Mucosa of descending colon (tissue), 3 donors: ENCODE measurements at regions not wholly inside any gene's neighbourhood (a gene's known extent, or its start where the extent isn't known, plus 50 kb on each side); places are given as distances from the start of the nearest gene placed in this dataset.
"Not testable (repeated sequence)": the region's sequence is repeated elsewhere in the genome, so short reads cannot be mapped to it uniquely, and the experiment has no call there.

ENCODE experiments used
- ATAC-seq: fragments of 200-7000 bp; cut with Tn5 transposase; one replicate; pipeline ENCODE4 v1.9.1; 2020; ENCODE audit warnings: mild to moderate bottlenecking, moderate library complexity
- DNase-seq, 3 donors: peaks; one replicate each; pipeline ENCODE4 v3.0.0-alpha.2; 2020
- H3K36me3 ChIP-seq: fragments of 200-600 bp; one replicate; pipeline ENCODE4 v1.8.0; 2021; ENCODE audit warnings: low read depth, mild to moderate bottlenecking
- H3K4me1 ChIP-seq: fragments of 200-600 bp; one replicate; pipeline ENCODE4 v1.8.0; 2021; ENCODE audit warnings: low read depth, mild to moderate bottlenecking
- H3K4me3 ChIP-seq: fragments of 200-600 bp; one replicate; pipeline ENCODE4 v1.8.0; 2021; ENCODE audit warnings: mild to moderate bottlenecking
- H3K9me3 ChIP-seq: fragments of 200-600 bp; one replicate; pipeline ENCODE4 v1.8.0; 2021; ENCODE audit warnings: mild to moderate bottlenecking
- intact Hi-C, 2 donors: fragments of 100-400 bp; cut with DNase I in 1 of 2; cut with micrococcal nuclease in 1 of 2; formaldehyde crosslinking; loops; one replicate each; pipeline versions ENCODE4 v1.11.0 to v1.11.1; 2022; cut with DNase I, micrococcal nuclease
- TF ChIP-seq, protein P1 (sequence below): fragments of 200-600 bp; IDR thresholded peaks from one replicate; pipeline ENCODE4 v1.8.0; 2022; ENCODE audit warnings: antibody characterized with exemption, mild to moderate bottlenecking
- donor health status: DM: no; HTN: no; CAD: no; lungs with moderate emphysema.
- donor health status: DM: no; HTN: no; CAD: no.
- donor health status: DM: no; HTN: yes; CAD: no.

DNA sequence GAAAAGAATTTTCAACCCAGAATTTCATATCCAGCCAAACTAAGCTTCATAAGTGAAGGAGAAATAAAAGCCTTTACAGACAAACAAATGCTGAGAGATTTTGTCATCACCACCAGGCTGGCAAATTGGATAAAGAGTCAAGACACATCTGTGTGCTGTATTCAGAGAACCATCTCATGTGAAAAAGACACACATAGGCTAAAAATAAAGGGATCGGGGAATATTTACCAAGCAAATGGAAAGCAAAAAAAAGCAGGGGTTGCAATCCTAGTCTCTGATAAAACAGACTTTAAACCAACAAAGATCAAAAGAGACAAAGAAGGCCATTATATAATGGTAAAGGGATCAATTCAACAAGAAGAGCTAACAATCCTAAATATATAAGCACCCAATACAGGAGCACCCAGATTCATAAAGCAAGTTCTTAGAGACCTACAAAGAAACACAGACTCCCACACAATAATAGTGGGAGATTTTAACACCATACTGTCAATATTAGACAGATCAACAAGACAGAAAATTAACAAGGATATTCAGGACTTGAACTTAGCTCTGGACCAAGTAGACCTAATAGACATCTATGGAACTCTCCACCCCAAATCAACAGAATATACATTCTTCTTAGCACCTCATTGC, 55.9 kb upstream of the ACSM6 start:
- H3K36me3 ChIP-seq, H3K4me3 ChIP-seq, intact Hi-C loops, H3K4me1 ChIP-seq, ATAC-seq, DNase-seq, H3K9me3 ChIP-seq: not testable (repeated sequence)

DNA sequence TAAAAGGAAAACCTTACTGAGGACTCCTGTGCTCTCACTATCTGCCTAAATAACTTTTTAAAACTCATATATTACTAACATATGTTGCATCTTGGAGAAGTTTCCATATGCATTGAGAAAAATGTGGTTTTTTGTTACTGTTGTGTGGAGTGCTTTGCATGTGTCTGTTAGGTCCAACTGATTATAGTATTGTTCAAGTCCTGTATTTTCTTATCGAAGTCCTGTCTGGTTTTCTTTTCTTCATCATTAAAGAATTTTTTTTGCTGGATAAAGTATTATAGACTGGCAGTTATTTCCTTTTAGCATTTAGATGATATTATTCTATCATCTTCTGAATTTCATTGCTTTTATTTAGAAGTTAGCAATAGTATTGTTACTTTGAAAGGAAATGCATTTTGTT, 59.5 kb upstream of the ACSM6 start:
- H3K4me1 ChIP-seq = no peaks in the 10 kb centered on the region
- DNase-seq = no peak
- ATAC-seq = no peak
- TF ChIP-seq, protein P1, sequence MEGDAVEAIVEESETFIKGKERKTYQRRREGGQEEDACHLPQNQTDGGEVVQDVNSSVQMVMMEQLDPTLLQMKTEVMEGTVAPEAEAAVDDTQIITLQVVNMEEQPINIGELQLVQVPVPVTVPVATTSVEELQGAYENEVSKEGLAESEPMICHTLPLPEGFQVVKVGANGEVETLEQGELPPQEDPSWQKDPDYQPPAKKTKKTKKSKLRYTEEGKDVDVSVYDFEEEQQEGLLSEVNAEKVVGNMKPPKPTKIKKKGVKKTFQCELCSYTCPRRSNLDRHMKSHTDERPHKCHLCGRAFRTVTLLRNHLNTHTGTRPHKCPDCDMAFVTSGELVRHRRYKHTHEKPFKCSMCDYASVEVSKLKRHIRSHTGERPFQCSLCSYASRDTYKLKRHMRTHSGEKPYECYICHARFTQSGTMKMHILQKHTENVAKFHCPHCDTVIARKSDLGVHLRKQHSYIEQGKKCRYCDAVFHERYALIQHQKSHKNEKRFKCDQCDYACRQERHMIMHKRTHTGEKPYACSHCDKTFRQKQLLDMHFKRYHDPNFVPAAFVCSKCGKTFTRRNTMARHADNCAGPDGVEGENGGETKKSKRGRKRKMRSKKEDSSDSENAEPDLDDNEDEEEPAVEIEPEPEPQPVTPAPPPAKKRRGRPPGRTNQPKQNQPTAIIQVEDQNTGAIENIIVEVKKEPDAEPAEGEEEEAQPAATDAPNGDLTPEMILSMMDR = no peak
- H3K36me3 ChIP-seq = no peaks in the 10 kb centered on the region
- H3K9me3 ChIP-seq = peaks cover 5% of the 10 kb centered on the region
- H3K4me3 ChIP-seq = no peak overlapping the region
- intact Hi-C loops = no loop called here

DNA sequence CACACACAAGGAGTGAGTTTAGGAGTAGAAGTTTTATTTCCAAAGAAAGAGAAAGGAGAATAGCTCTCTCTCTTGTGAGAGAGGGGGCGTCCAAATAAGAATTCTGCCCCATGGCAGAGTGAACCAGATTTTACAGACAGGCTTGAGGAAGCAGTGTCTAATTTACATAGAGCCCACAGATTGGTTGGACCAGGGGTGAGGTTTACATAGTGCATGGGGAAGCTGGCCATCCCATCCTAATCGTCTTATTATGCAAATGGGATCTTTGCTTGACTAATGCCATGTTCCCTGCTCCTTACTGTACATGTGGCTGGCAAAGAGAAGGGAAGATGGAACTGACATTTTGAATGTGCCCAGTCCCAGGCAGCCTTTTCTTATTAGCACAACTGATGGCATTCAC, 60.0 kb upstream of the ACSM6 start:
- intact Hi-C loops = no loop called here
- no peaks in the 10 kb centered on the region for H3K4me1 ChIP-seq
- TF ChIP-seq, protein P1 = no peak
- no peaks in the 10 kb centered on the region for H3K36me3 ChIP-seq
- ATAC-seq = no peak
- H3K4me3 ChIP-seq = no peak overlapping the region
- peaks cover 5% of the 10 kb centered on the region for H3K9me3 ChIP-seq
- no peak for DNase-seq

DNA sequence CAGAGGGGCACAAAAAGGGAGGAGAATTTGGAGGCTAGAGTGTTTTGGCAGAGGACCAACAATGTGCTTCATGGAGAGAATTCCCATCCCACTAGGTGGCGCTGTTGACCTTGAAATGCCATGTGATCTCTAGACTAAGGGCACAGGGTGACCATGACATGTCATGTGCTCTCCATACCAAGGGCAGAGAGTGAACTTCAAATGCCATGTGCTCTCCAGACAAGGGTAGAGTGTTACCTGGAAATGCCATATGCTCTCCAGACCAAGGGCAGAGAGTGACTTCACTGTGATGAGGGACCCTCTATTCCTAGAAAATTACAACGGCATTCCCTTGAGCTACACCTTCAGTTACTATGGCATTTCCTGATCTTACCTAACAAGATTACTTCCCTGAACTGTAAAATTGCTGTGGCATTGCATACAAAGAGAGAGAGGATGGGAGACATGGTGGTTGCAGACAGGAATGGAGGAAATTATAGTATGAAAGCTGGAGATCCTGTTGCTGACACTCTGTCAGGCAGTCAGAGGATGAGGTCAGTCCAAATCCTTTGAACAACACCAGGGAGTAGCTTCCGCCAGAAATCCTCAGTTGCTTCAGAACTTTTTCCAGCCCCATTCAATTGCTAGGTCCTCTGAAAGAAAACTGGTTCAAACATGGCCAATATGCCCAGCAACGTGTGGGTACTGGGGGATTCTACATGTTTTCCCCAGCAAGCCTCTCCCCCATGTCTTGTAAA, 60.9 kb upstream of the ACSM6 start:
- intact Hi-C loops = no loop called here
- DNase-seq = peak in 2 of 3 donors; percentile 54 to 96

DNA sequence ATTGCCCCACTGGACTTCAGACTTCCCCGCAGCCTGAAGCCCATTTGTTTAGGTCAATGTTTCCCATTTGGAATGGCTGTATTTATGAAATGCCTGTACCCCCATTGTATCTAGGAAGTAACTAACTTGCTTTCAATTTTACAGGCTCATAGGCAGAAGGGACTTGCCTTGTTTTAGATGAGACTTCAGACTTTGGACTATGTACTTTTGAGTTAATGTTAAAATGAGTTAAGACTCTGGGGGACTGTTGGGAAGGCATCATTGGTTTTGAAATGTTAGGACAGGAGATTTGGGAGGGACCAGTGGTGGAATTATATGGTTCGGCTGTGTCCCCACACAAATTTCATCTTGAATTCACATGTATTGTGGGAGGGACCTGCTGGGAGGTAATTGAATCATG, 61.1 kb upstream of the CYP2C8 start:
- H3K4me3 ChIP-seq, ATAC-seq, H3K9me3 ChIP-seq, H3K4me1 ChIP-seq, H3K36me3 ChIP-seq, intact Hi-C loops, DNase-seq: not testable (repeated sequence)

More for the DNA sequence above, 60.9 kb upstream of the ACSM6 start:
- peaks cover 5% of the 10 kb centered on the region for H3K9me3 ChIP-seq
- H3K36me3 ChIP-seq = no peaks in the 10 kb centered on the region
- no peaks in the 10 kb centered on the region for H3K4me1 ChIP-seq
- no peak overlapping the region for H3K4me3 ChIP-seq
- TF ChIP-seq, protein P1 = peak; percentile 30
- ATAC-seq = peak; percentile 92

DNA sequence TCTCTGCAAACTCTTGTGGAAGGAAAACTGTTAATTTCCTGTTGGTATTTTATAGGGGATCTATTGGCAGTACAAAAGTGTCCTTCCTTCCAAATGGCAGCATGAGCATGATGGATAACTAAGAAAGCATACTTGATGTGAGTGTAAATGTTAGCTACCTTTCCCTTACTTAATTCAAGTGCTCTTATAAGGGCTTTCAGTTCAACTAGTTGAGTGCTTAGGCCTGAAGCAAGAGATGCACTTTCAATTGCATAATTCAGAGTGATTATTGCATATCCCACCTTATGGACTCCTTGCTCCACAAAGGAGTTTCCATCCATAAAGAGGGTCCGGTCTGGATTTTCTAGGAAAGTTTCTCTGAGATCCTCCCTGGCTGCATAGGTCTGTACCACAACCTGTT, 56.3 kb upstream of the CYP2C8 start:
- no peak for ATAC-seq
- DNase-seq = no peak
- Histone ChIP-seq H3K4me3 (no peak overlapping the region), H3K9me3 (peaks cover 5% of the 10 kb centered on the region), H3K4me1 (no peaks in the 10 kb centered on the region), H3K36me3 (no peaks in the 10 kb centered on the region)
- intact Hi-C loops = no loop called here
- TF ChIP-seq, protein P1 = no peak
